A549 (cell line): ENCODE measurements at regions not wholly inside any gene's neighbourhood (a gene's known extent, or its start where the extent isn't known, plus 50 kb on each side); places are given as distances from the start of the nearest gene placed in this dataset.

Source experiments
- ATAC-seq, 2 experiments: fragments of 200-7000 bp in 1 of 2; fragments of >200 bp in 1 of 2; cut with Nextera tagmentation in 1 of 2; cut with Tn5 transposase in 1 of 2; 3 replicates each; pipeline versions ENCODE4 v1.8.0 to v1.9.1; 2018 to 2020; ENCODE audit warnings: mild to moderate bottlenecking in 1 of 2, moderate library complexity in 1 of 2
- CTCF ChIA-PET: fragments of 300-600 bp; sonication (Branson Sonifier 250); formaldehyde crosslinking; extraction: SDS; loops from one replicate; lab custom pipeline; 2021; ENCODE audit warnings: antibody characterized with exemption, inconsistent platforms; lab: Yijun Ruan, JAX
- POLR2A ChIA-PET: fragments of 350-600 bp; formaldehyde crosslinking; extraction: SDS; loops from one replicate; lab custom pipeline; 2021; ENCODE audit warnings: antibody characterized with exemption, inconsistent platforms; lab: Yijun Ruan, JAX
- DNase-seq, 2 experiments: peaks; one replicate each; pipeline versions ENCODE4 v3.0.0 to v3.0.0-alpha.2; 2011 to 2016; ENCODE audit warnings: low read depth in 1 of 2, low spot score in 1 of 2
- FAIRE-seq: peaks from 2 replicates; lab custom pipeline; 2011; peaks lifted over from hg19 to GRCh38; lab: Jason Lieb, UNC
- H3K27ac ChIP-seq, 2 experiments: fragments of >200 bp; sonication (Bioruptor Twin); formaldehyde crosslinking; 3 replicates each; pipeline ENCODE4 v1.5.1; 2016 to 2017
- H3K4me1 ChIP-seq: fragments of >200 bp; sonication (Bioruptor Twin); formaldehyde crosslinking; 3 replicates; pipeline ENCODE4 v1.6.1; 2016
- H3K4me2 ChIP-seq: fragments of >200 bp; sonication (Bioruptor Twin); formaldehyde crosslinking; 3 replicates; pipeline ENCODE4 v1.6.1; 2016
- H3K4me3 ChIP-seq: fragments of >200 bp; sonication (Bioruptor Twin); formaldehyde crosslinking; 3 replicates; pipeline ENCODE4 v1.5.1; 2016
- H3K9me3 ChIP-seq: fragments of >200 bp; sonication (Bioruptor Twin); formaldehyde crosslinking; 3 replicates; pipeline ENCODE4 v1.6.1; 2016
- ATOH8 ChIP-seq: fragments of 250-450 bp; sonication (Bioruptor Pico); IDR thresholded peaks from 2 replicates; pipeline ENCODE4 v1.5.0; 2020; ENCODE audit warnings: low read depth, mild to moderate bottlenecking, moderate library complexity
- CHD2 ChIP-seq: fragments of 150-350 bp; IDR thresholded peaks from 2 replicates; pipeline ENCODE4 v1.6.1; 2014; ENCODE audit warnings: low read length; ENCODE audit not compliant: partially characterized antibody
- EHF ChIP-seq: fragments of 250-450 bp; sonication (Bioruptor Pico); IDR thresholded peaks from 2 replicates; pipeline ENCODE4 v1.5.0; 2020; ENCODE audit warnings: mild to moderate bottlenecking
- EHMT2 ChIP-seq: fragments of 200-600 bp; sonication (generic); IDR thresholded peaks from 2 replicates; pipeline ENCODE4 v1.6.1; 2016; ENCODE audit warnings: antibody characterized with exemption, low read depth, mild to moderate bottlenecking, moderate library complexity
- ESRRA ChIP-seq: fragments of 150-350 bp; IDR thresholded peaks from 2 replicates; pipeline ENCODE4 v1.6.1; 2014; ENCODE audit warnings: mild to moderate bottlenecking, low read length, borderline replicate concordance
- FOSL2 ChIP-seq, 2 experiments: fragments of 450-650 bp in 1 of 2; fragments of >200 bp in 1 of 2; sonication (Bioruptor Twin) in 1 of 2; formaldehyde crosslinking; IDR thresholded peaks; 2 replicates each; pipeline versions ENCODE4 v1.5.0 to v1.6.1; 2016 to 2020; ENCODE audit warnings: mild to moderate bottlenecking in 1 of 2, moderate library complexity in 1 of 2
- HOXA7 ChIP-seq: fragments of 250-450 bp; sonication (Bioruptor Pico); IDR thresholded peaks from 2 replicates; pipeline ENCODE4 v1.5.0; 2020; ENCODE audit warnings: mild to moderate bottlenecking, moderate library complexity
- HOXB13 ChIP-seq: fragments of 250-450 bp; sonication (Bioruptor Pico); IDR thresholded peaks from 2 replicates; pipeline ENCODE4 v1.5.0; 2020; ENCODE audit warnings: low read depth, mild to moderate bottlenecking, moderate library complexity
- JUN ChIP-seq, 2 experiments: fragments of >200 bp; sonication (Bioruptor Twin); formaldehyde crosslinking; IDR thresholded peaks; 2 replicates in 1 of 2; 3 replicates in 1 of 2; pipeline ENCODE4 v1.6.1; 2016 to 2017
- MAFK ChIP-seq: fragments of 450-650 bp; IDR thresholded peaks from 2 replicates; pipeline ENCODE4 v1.6.1; 2014; ENCODE audit not compliant: partially characterized antibody
- NPAS2 ChIP-seq: fragments of 250-450 bp; sonication (Bioruptor Pico); IDR thresholded peaks from 2 replicates; pipeline ENCODE4 v1.8.0; 2022; ENCODE audit warnings: mild to moderate bottlenecking, moderate library complexity, borderline replicate concordance
- NR3C1 ChIP-seq: fragments of >200 bp; sonication (Bioruptor Twin); formaldehyde crosslinking; IDR thresholded peaks from 3 replicates; pipeline ENCODE4 v1.6.1; 2017
- PHF8 ChIP-seq: fragments of 200-600 bp; sonication (generic); IDR thresholded peaks from 2 replicates; pipeline ENCODE4 v1.6.1; 2016; ENCODE audit warnings: low read depth, mild to moderate bottlenecking, antibody characterized with exemption, moderate library complexity, borderline replicate concordance
- POLR2A ChIP-seq: IDR thresholded peaks from 2 replicates; pipeline ENCODE4 v1.6.1; 2012; ENCODE audit warnings: mild to moderate bottlenecking, low read length
- POLR2AphosphoS2 ChIP-seq: conservative IDR thresholded peaks from 2 replicates; pipeline ENCODE4 v1.6.1; 2012; ENCODE audit warnings: low read length, improper control_type of control experiment, inconsistent platforms
- RAD21 ChIP-seq, 2 experiments: fragments of >200 bp in 1 of 2; sonication (Bioruptor Twin) in 1 of 2; formaldehyde crosslinking in 1 of 2; IDR thresholded peaks in 1 of 2; conservative IDR thresholded peaks in 1 of 2; 2 replicates in 1 of 2; 3 replicates in 1 of 2; pipeline ENCODE4 v1.6.1; 2012 to 2018; ENCODE audit warnings: inconsistent platforms in 1 of 2
- RCOR1 ChIP-seq: fragments of 150-350 bp; IDR thresholded peaks from 2 replicates; pipeline ENCODE4 v1.6.1; 2014; ENCODE audit warnings: antibody characterized with exemption, low read length, low read depth
- SMC3 ChIP-seq: fragments of >200 bp; sonication (Bioruptor Twin); formaldehyde crosslinking; IDR thresholded peaks from 3 replicates; pipeline ENCODE4 v1.6.1; 2018; ENCODE audit warnings: inconsistent platforms
- SREBF2 ChIP-seq: fragments of 450-650 bp; IDR thresholded peaks from 2 replicates; pipeline ENCODE4 v1.6.1; 2014; ENCODE audit warnings: mild to moderate bottlenecking, moderate library complexity
- TP53 ChIP-seq: fragments of 250-450 bp; sonication (Bioruptor Pico); IDR thresholded peaks from 2 replicates; pipeline ENCODE4 v1.5.0; 2021; ENCODE audit warnings: mild to moderate bottlenecking, moderate library complexity
- USF2 ChIP-seq: fragments of 450-650 bp; IDR thresholded peaks from 2 replicates; pipeline ENCODE4 v1.6.1; 2014; ENCODE audit warnings: antibody characterized with exemption
- ZC3H11A ChIP-seq: fragments of 450-650 bp; IDR thresholded peaks from 2 replicates; pipeline ENCODE4 v1.6.1; 2014; ENCODE audit warnings: antibody characterized with exemption, mild to moderate bottlenecking
- ZFP36 ChIP-seq: fragments of 450-650 bp; IDR thresholded peaks from 2 replicates; pipeline ENCODE4 v1.6.1; 2014; ENCODE audit warnings: borderline replicate concordance; ENCODE audit not compliant: partially characterized antibody
- ZNF302 ChIP-seq: fragments of 250-450 bp; sonication (Bioruptor Pico); IDR thresholded peaks from 2 replicates; pipeline ENCODE4 v1.9.0; 2021; ENCODE audit warnings: inconsistent platforms, mild to moderate bottlenecking, moderate library complexity
- ZSCAN20 ChIP-seq: fragments of 250-450 bp; sonication (Bioruptor Pico); IDR thresholded peaks from 2 replicates; pipeline ENCODE4 v1.8.0; 2022; ENCODE audit warnings: mild to moderate bottlenecking, moderate library complexity
- WGBS: methylation state at CpG from one replicate; pipeline ENCODE4 v1.1.6; 2017; ENCODE audit errors: missing lambda C conversion rate; 5-methylcytosine and 5-hydroxymethylcytosine counted together

DNA sequence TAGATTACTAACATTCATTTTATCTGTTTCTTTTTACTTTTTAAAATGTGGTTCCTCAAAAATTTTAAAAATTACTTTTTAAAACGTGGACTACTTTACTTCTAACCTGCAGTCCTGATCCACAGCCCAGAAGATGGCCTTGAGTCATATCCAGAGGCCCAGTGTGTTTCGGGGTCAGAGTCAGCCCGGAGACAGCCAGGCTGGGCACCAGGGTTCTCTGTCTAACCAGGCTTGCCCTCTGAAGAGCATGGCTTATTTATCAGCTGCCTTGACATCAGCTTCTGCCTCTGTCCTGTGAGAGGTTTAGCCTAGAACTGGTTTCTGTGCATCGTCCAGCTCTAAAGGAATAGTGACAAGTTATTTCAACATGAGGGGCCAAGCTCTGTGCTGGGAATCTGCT is 332.0 kb downstream of the FGF9 start:
- TF ChIP-seq POLR2AphosphoS2 (no peak), NPAS2 (CRISPR knock-in tag) (no peak), JUN (IDR thresholded peaks at IDR 0.05) (no peak), PHF8 (no peak), TP53 (CRISPR knock-in tag) (no peak), FOSL2 (IDR thresholded peaks at IDR 0.05) (no peak), FOSL2 (CRISPR knock-in tag; IDR thresholded peaks at IDR 0.05) (no peak), ZSCAN20 (CRISPR knock-in tag) (no peak), EHF (CRISPR knock-in tag) (no peak), NR3C1 (no peak), RAD21 (conservative IDR thresholded peaks at IDR 0.05 in 1 of 2, IDR thresholded peaks at IDR 0.05 in 1 of 2) (no peak), ZC3H11A (no peak)
- FAIRE-seq (no peak), DNase-seq (no peak), ATAC-seq (no peak)
- WGBS: 13% methylated on average over 4 of the region's 4 CpGs
- Histone ChIP-seq H3K4me3 (no peak overlapping the region), H3K9me3 (no peaks in the 10 kb centered on the region), H3K27ac (no peak overlapping the region), H3K4me2 (no peak overlapping the region), H3K4me1 (no peaks in the 10 kb centered on the region)
- ChIA-PET POLR2A (no interaction called here), CTCF (no interaction called here)

DNA sequence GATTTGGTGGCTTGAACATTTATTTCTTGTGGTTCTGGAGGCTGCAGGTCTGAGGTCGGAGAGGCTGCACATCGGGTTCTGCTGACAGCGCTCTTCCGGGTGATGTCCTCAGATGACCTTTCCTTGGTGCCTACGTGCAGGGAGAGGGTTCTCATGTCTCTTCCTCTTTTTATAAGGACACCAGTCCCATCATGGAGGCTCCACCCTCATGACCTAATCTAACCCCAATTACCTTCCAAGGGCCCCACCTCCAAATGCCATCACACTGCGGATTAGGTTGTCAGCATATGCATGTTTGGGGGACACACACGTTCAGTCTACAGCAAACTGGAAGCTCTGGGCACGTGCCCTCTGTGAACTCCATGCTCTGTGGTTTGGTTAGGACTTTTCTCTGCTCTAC is 338.6 kb downstream of the FGF9 start:
- FAIRE-seq (no peak), DNase-seq (no peak), ATAC-seq (no peak)
- 32% methylated on average over 8 of the region's 8 CpGs for WGBS
- Histone ChIP-seq H3K4me1 (no peaks in the 10 kb centered on the region), H3K27ac (no peak overlapping the region), H3K9me3 (no peaks in the 10 kb centered on the region), H3K4me3 (no peak overlapping the region), H3K4me2 (no peak overlapping the region)
- no peak for TF ChIP-seq TP53 (CRISPR knock-in tag)
- ChIA-PET CTCF (interaction anchor here (0.6 kb wide), 1 partner anchor 614 kb away, joined by 5 read pairs; no protein-coding TSS in a partner anchor), POLR2A (no interaction called here)

- ChIA-PET CTCF (interaction anchor here (0.6 kb wide), 1 partner anchor 613 kb away, joined by 5 read pairs; no protein-coding TSS in a partner anchor), POLR2A (no interaction called here)
- no peak for TF ChIP-seq POLR2AphosphoS2
- no peak for TF ChIP-seq EHF (CRISPR knock-in tag)
- no peak for TF ChIP-seq FOSL2 (IDR thresholded peaks at IDR 0.05)
- no peak for TF ChIP-seq FOSL2 (CRISPR knock-in tag; IDR thresholded peaks at IDR 0.05)
- TF ChIP-seq ZNF302 (CRISPR knock-in tag): no peak
- no peak for TF ChIP-seq HOXA7 (CRISPR knock-in tag)
- TF ChIP-seq ATOH8: no peak
- no peak for TF ChIP-seq HOXB13 (CRISPR knock-in tag)
- TF ChIP-seq ESRRA: no peak
- TF ChIP-seq CHD2: no peak
- ATAC-seq (no peak), DNase-seq (no peak), FAIRE-seq (no peak)
- Histone ChIP-seq H3K4me3 (no peak overlapping the region), H3K27ac (no peak overlapping the region), H3K4me2 (no peak overlapping the region), H3K9me3 (no peaks in the 10 kb centered on the region), H3K4me1 (no peaks in the 10 kb centered on the region)
- WGBS: 18% methylated on average over 5 of the region's 6 CpGs
Measured at GRCh38 chr13:22009937-22010336, 339.1 kb downstream of the FGF9 start.

DNA sequence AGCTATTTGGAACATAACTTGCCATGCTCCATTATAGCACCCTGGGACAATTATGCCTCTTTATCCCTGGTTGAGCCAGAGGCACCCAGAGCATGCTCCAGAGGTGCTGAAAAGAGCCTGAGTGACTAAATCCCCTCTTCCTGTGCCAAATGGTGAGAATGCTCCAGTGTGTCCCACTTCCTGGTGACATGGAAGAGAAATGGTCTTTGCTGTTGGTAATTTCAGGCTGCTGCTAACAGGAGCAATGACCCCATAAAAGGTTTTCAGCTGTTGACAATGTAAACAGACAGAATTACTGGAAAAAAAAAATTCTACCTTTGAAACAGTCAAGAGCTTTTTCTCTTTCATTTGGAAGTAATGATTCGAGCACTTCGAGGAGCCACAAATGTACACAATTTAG is 341.8 kb downstream of the FGF9 start:
- TF ChIP-seq SREBF2 (no peak), SMC3 (no peak), ZFP36 (no peak), RCOR1 (no peak), POLR2A (no peak), HOXA7 (CRISPR knock-in tag) (no peak), TP53 (CRISPR knock-in tag) (no peak), ZSCAN20 (CRISPR knock-in tag) (no peak), USF2 (no peak), EHMT2 (no peak), MAFK (no peak), POLR2AphosphoS2 (no peak)
- TF ChIP-seq, all 56 proteins: peak for 0
- no peak overlapping the region for H3K4me2 ChIP-seq
- DNase-seq: no peak
- no peak for ATAC-seq
- ChIA-PET POLR2A (no interaction called here), CTCF (no interaction called here)
- FAIRE-seq: no peak
- H3K4me1 ChIP-seq: no peaks in the 10 kb centered on the region
- WGBS: 32% methylated on average over 2 of the region's 2 CpGs
- no peaks in the 10 kb centered on the region for H3K9me3 ChIP-seq
- no peak overlapping the region for H3K27ac ChIP-seq
- no peak overlapping the region for H3K4me3 ChIP-seq
